ENCODE measurements at regions not wholly inside any gene's neighbourhood (a gene's known extent, or its start where the extent isn't known, plus 50 kb on each side); places are given as distances from the start of the nearest gene placed in this dataset.

GRCh38 chr12:84508851-84509260, 403.7 kb downstream of the SLC6A15 start:
- Histone ChIP-seq H3K79me1 (ENCODE audit: low read depth, low read length) (no peaks in the 10 kb centered on the region), H2AK5ac (ENCODE audit: low read depth, low read length) (no peak overlapping the region), H3K4ac (ENCODE audit: low read length) (no peak overlapping the region), H2BK15ac (ENCODE audit: low read length) (no peak overlapping the region), H4K91ac (ENCODE audit: low read depth, low read length, poor library complexity) (no peak overlapping the region), H3K23ac (ENCODE audit: low read depth, low read length, poor library complexity) (no peak overlapping the region), H3K4me1 (ENCODE audit: control insufficient read depth in 2 of 2, insufficient read depth in 1 of 2, low read depth in 1 of 2, low read length in 2 of 2) (no peaks in the 10 kb centered on the region), H2BK120ac (ENCODE audit: low read depth, low read length) (no peak overlapping the region), H3K18ac (ENCODE audit: low read length) (no peak overlapping the region), H3K4me2 (ENCODE audit: insufficient read depth, low read length, poor library complexity, severe bottlenecking) (no peak overlapping the region), H3K9me3 (replicated peaks in 1 of 2; ENCODE audit: control insufficient read depth in 2 of 2, insufficient read depth in 1 of 2, low read depth in 1 of 2, low read length in 2 of 2) (no peaks in the 10 kb centered on the region), H3K14ac (ENCODE audit: low read length) (no peak overlapping the region), H3K27ac (replicated peaks; ENCODE audit: low read length) (no peak overlapping the region), H2BK5ac (ENCODE audit: low read length) (no peak overlapping the region), H3K27me3 (ENCODE audit: control insufficient read depth in 3 of 3, insufficient read depth in 3 of 3, low read depth in 1 of 3, low read length in 3 of 3) (no peaks in the 10 kb centered on the region), H3K36me3 (replicated peaks in 1 of 2; ENCODE audit: control insufficient read depth in 2 of 2, insufficient read depth in 2 of 2, low read length in 2 of 2) (no peaks in the 10 kb centered on the region), H2AFZ (ENCODE audit: low read length) (peak overlapping the region; percentile 43), H3K4me3 (ENCODE audit: low read length in 2 of 2) (no peak overlapping the region), H3K9ac (ENCODE audit: low read depth, low read length, poor library complexity) (no peak overlapping the region), H4K8ac (ENCODE audit: low read depth, low read length) (no peak overlapping the region), H2BK12ac (ENCODE audit: low read length) (no peak overlapping the region)
- no peak for DNase-seq (ENCODE audit: low spot score)
- no CpG with 5 or more reads among the region's 2 CpGs for whole genome bisulfite sequencing, 2 donors (ENCODE audit: extremely low coverage in 2 of 2, insufficient read length in 2 of 2, insufficient replicate concordance in 1 of 2)

GRCh38 chr12:84507956-84508850, 404.4 kb downstream of the SLC6A15 start:
- Histone ChIP-seq H2AK5ac (ENCODE audit: low read depth, low read length) (no peak overlapping the region), H3K36me3 (replicated peaks in 1 of 2; ENCODE audit: control insufficient read depth in 2 of 2, insufficient read depth in 2 of 2, low read length in 2 of 2) (no peaks in the 10 kb centered on the region), H3K79me1 (ENCODE audit: low read depth, low read length) (no peaks in the 10 kb centered on the region), H3K4me1 (ENCODE audit: control insufficient read depth in 2 of 2, insufficient read depth in 1 of 2, low read depth in 1 of 2, low read length in 2 of 2) (no peaks in the 10 kb centered on the region), H2BK120ac (ENCODE audit: low read depth, low read length) (no peak overlapping the region), H2BK12ac (ENCODE audit: low read length) (no peak overlapping the region), H3K9me3 (replicated peaks in 1 of 2; ENCODE audit: control insufficient read depth in 2 of 2, insufficient read depth in 1 of 2, low read depth in 1 of 2, low read length in 2 of 2) (no peaks in the 10 kb centered on the region), H4K8ac (ENCODE audit: low read depth, low read length) (no peak overlapping the region), H2AFZ (ENCODE audit: low read length) (peak overlapping the region; percentile 43), H3K18ac (ENCODE audit: low read length) (no peak overlapping the region), H2BK5ac (ENCODE audit: low read length) (no peak overlapping the region), H3K9ac (ENCODE audit: low read depth, low read length, poor library complexity) (no peak overlapping the region), H3K23ac (ENCODE audit: low read depth, low read length, poor library complexity) (no peak overlapping the region), H3K14ac (ENCODE audit: low read length) (no peak overlapping the region), H3K4ac (ENCODE audit: low read length) (no peak overlapping the region), H3K4me2 (ENCODE audit: insufficient read depth, low read length, poor library complexity, severe bottlenecking) (no peak overlapping the region), H3K4me3 (ENCODE audit: low read length in 2 of 2) (no peak overlapping the region), H3K27ac (replicated peaks; ENCODE audit: low read length) (no peak overlapping the region), H2BK15ac (ENCODE audit: low read length) (no peak overlapping the region), H3K27me3 (ENCODE audit: control insufficient read depth in 3 of 3, insufficient read depth in 3 of 3, low read depth in 1 of 3, low read length in 3 of 3) (no peaks in the 10 kb centered on the region), H4K91ac (ENCODE audit: low read depth, low read length, poor library complexity) (no peak overlapping the region)
- no peak for DNase-seq (ENCODE audit: low spot score)
- WGBS, 2 donors (ENCODE audit: extremely low coverage in 2 of 2, insufficient read length in 2 of 2, insufficient replicate concordance in 1 of 2), result no CpG with 5 or more reads among the region's 6 CpGs

- no peak overlapping the region for H3K27ac ChIP-seq (replicated peaks; ENCODE audit: low read length)
- H4K91ac ChIP-seq (ENCODE audit: low read depth, low read length, poor library complexity), result no peak overlapping the region
- H3K4ac ChIP-seq (ENCODE audit: low read length), result no peak overlapping the region
- no peak for DNase-seq (ENCODE audit: low spot score)
- no peak overlapping the region for H4K8ac ChIP-seq (ENCODE audit: low read depth, low read length)
- H2AFZ ChIP-seq (ENCODE audit: low read length), result no peak overlapping the region
- no peak overlapping the region for H2BK15ac ChIP-seq (ENCODE audit: low read length)
- no peaks in the 10 kb centered on the region for H3K79me1 ChIP-seq (ENCODE audit: low read depth, low read length)
- no peak overlapping the region for H3K18ac ChIP-seq (ENCODE audit: low read length)
- no peaks in the 10 kb centered on the region for H3K36me3 ChIP-seq (replicated peaks in 1 of 2; ENCODE audit: control insufficient read depth in 2 of 2, insufficient read depth in 2 of 2, low read length in 2 of 2)
- H2AK5ac ChIP-seq (ENCODE audit: low read depth, low read length), result no peak overlapping the region
- no CpG with 5 or more reads among the region's 5 CpGs for WGBS, 2 donors (ENCODE audit: extremely low coverage in 2 of 2, insufficient read length in 2 of 2, insufficient replicate concordance in 1 of 2)
- H3K4me3 ChIP-seq (ENCODE audit: low read length in 2 of 2), result no peak overlapping the region
- H3K9ac ChIP-seq (ENCODE audit: low read depth, low read length, poor library complexity), result no peak overlapping the region
- no peak overlapping the region for H3K14ac ChIP-seq (ENCODE audit: low read length)
- no peak overlapping the region for H2BK5ac ChIP-seq (ENCODE audit: low read length)
- H3K23ac ChIP-seq (ENCODE audit: low read depth, low read length, poor library complexity), result no peak overlapping the region
- H2BK120ac ChIP-seq (ENCODE audit: low read depth, low read length), result no peak overlapping the region
- no peak overlapping the region for H3K4me2 ChIP-seq (ENCODE audit: insufficient read depth, low read length, poor library complexity, severe bottlenecking)
- H3K27me3 ChIP-seq (ENCODE audit: control insufficient read depth in 3 of 3, insufficient read depth in 3 of 3, low read depth in 1 of 3, low read length in 3 of 3), result no peaks in the 10 kb centered on the region
- no peaks in the 10 kb centered on the region for H3K9me3 ChIP-seq (replicated peaks in 1 of 2; ENCODE audit: control insufficient read depth in 2 of 2, insufficient read depth in 1 of 2, low read depth in 1 of 2, low read length in 2 of 2)
- no peaks in the 10 kb centered on the region for H3K4me1 ChIP-seq (ENCODE audit: control insufficient read depth in 2 of 2, insufficient read depth in 1 of 2, low read depth in 1 of 2, low read length in 2 of 2)
- H2BK12ac ChIP-seq (ENCODE audit: low read length), result no peak overlapping the region
These were observed 406.3 kb downstream of the SLC6A15 start for GRCh38 chr12:84506282-84506681.

- Histone ChIP-seq H4K8ac (ENCODE audit: low read depth, low read length) (no peak overlapping the region), H3K4me1 (ENCODE audit: control insufficient read depth in 2 of 2, insufficient read depth in 1 of 2, low read depth in 1 of 2, low read length in 2 of 2) (no peaks in the 10 kb centered on the region), H3K27ac (replicated peaks; ENCODE audit: low read length) (no peak overlapping the region), H4K91ac (ENCODE audit: low read depth, low read length, poor library complexity) (no peak overlapping the region), H3K79me1 (ENCODE audit: low read depth, low read length) (no peaks in the 10 kb centered on the region), H2BK5ac (ENCODE audit: low read length) (no peak overlapping the region), H2BK15ac (ENCODE audit: low read length) (no peak overlapping the region), H3K14ac (ENCODE audit: low read length) (no peak overlapping the region), H3K36me3 (replicated peaks in 1 of 2; ENCODE audit: control insufficient read depth in 2 of 2, insufficient read depth in 2 of 2, low read length in 2 of 2) (no peaks in the 10 kb centered on the region), H3K18ac (ENCODE audit: low read length) (no peak overlapping the region), H3K9ac (ENCODE audit: low read depth, low read length, poor library complexity) (no peak overlapping the region), H3K9me3 (replicated peaks in 1 of 2; ENCODE audit: control insufficient read depth in 2 of 2, insufficient read depth in 1 of 2, low read depth in 1 of 2, low read length in 2 of 2) (no peaks in the 10 kb centered on the region), H3K27me3 (ENCODE audit: control insufficient read depth in 3 of 3, insufficient read depth in 3 of 3, low read depth in 1 of 3, low read length in 3 of 3) (no peaks in the 10 kb centered on the region), H3K4me3 (ENCODE audit: low read length in 2 of 2) (no peak overlapping the region), H2BK120ac (ENCODE audit: low read depth, low read length) (no peak overlapping the region), H3K4ac (ENCODE audit: low read length) (no peak overlapping the region), H2AFZ (ENCODE audit: low read length) (peak overlapping the region; percentile 72), H3K4me2 (ENCODE audit: insufficient read depth, low read length, poor library complexity, severe bottlenecking) (no peak overlapping the region), H3K23ac (ENCODE audit: low read depth, low read length, poor library complexity) (no peak overlapping the region), H2BK12ac (ENCODE audit: low read length) (no peak overlapping the region), H2AK5ac (ENCODE audit: low read depth, low read length) (no peak overlapping the region)
- no CpG with 5 or more reads among the region's 4 CpGs for WGBS, 2 donors (ENCODE audit: extremely low coverage in 2 of 2, insufficient read length in 2 of 2, insufficient replicate concordance in 1 of 2)
- peak; percentile 52 for DNase-seq (ENCODE audit: low spot score)
These were observed 409.5 kb downstream of the SLC6A15 start for GRCh38 chr12:84502907-84503787.

Measured in neuronal stem cell (in vitro differentiated cells).